Transverse colon (tissue), 4 donors: ENCODE measurements at regions not wholly inside any gene's neighbourhood (a gene's known extent, or its start where the extent isn't known, plus 50 kb on each side); places are given as distances from the start of the nearest gene placed in this dataset.

Source experiments
- DNase-seq: peaks from one replicate; pipeline ENCODE4 v3.0.0-alpha.2; 2019
- H3K27ac ChIP-seq, 4 donors: fragments of 200-600 bp; sonication (generic); 2 replicates each; pipeline ENCODE4 v1.5.1; 2016 to 2018; ENCODE audit warnings: inconsistent platforms in 4 of 4
- H3K27me3 ChIP-seq: fragments of 200-600 bp; sonication (generic); 2 replicates; pipeline ENCODE4 v1.5.1; 2017; ENCODE audit warnings: inconsistent platforms
- H3K36me3 ChIP-seq, 4 donors: fragments of 200-600 bp; sonication (generic); 2 replicates each; pipeline ENCODE4 v1.5.1; 2017 to 2019; ENCODE audit warnings: inconsistent platforms in 4 of 4
- H3K4me1 ChIP-seq, 4 donors: fragments of 200-600 bp; sonication (generic); 2 replicates each; pipeline ENCODE4 v1.5.1; 2017 to 2020; ENCODE audit warnings: inconsistent platforms in 4 of 4
- H3K4me3 ChIP-seq, 4 donors: fragments of 200-600 bp; sonication (generic); 1 replicate in 1 of 4; 2 replicates in 3 of 4; pipeline versions ENCODE4 v1.5.1 to v1.6.1; 2017 to 2019; ENCODE audit warnings: inconsistent platforms in 4 of 4
- H3K9me3 ChIP-seq, 2 donors: fragments of 200-600 bp; sonication (generic); 2 replicates each; pipeline ENCODE4 v1.5.1; 2017 to 2019; ENCODE audit warnings: inconsistent platforms in 2 of 2
- CTCF ChIP-seq, 5 experiments: fragments of 200-600 bp in 3 of 5; fragments of 450-650 bp in 2 of 5; sonication (generic) in 3 of 5; IDR thresholded peaks; 1 replicate in 2 of 5; 2 replicates in 3 of 5; pipeline ENCODE4 v1.5.1; 2016 to 2017; ENCODE audit warnings: antibody characterized with exemption in 5 of 5, inconsistent platforms in 3 of 5, mild to moderate bottlenecking in 2 of 5, moderate library complexity in 1 of 5
- EP300 ChIP-seq: sonication (generic); formaldehyde crosslinking; IDR thresholded peaks from one replicate; pipeline ENCODE4 v1.6.1; 2017; ENCODE audit warnings: antibody characterized with exemption, low read depth
- POLR2A ChIP-seq: fragments of 450-650 bp; IDR thresholded peaks from one replicate; pipeline ENCODE4 v1.6.1; 2016; ENCODE audit warnings: antibody characterized with exemption, mild to moderate bottlenecking, moderate library complexity
- POLR2AphosphoS5 ChIP-seq, 3 donors: sonication (generic); formaldehyde crosslinking; IDR thresholded peaks; one replicate each; pipeline ENCODE4 v1.6.1; 2016; ENCODE audit warnings: antibody characterized with exemption in 3 of 3
- WGBS, 2 donors: methylation state at CpG; one replicate each; pipeline ENCODE4 v1.1.5; 2018; ENCODE audit warnings: low coverage in 1 of 2; 5-methylcytosine and 5-hydroxymethylcytosine counted together
- in situ Hi-C, 4 donors: fragments of 200-750 bp; cut with MboI; loops; one replicate each; pipeline versions ENCODE4 v1.15.0 to v1.15.1; 2017; ENCODE audit warnings: low sequenced_read_pairs in 3 of 4, low pct_ligation_motif_present in 1 of 4, low pct_unique_long_range_greater_than_20kb in 1 of 4
- intact Hi-C: fragments of 100-400 bp; cut with DNase I; formaldehyde crosslinking; loops from one replicate; pipeline ENCODE4 v1.15.1; 2023; ENCODE audit warnings: low total_unique reads

GRCh38 chr5:157997991-157998504 lies 139.1 kb upstream of the CLINT1 start:
- in situ Hi-C loops (no loop called here), intact Hi-C loops (loop anchor here (5.0 to 10.0 kb wide), 2 partner anchors 143 to 181 kb away; partner anchors contain the start of gene CLINT1)
- Histone ChIP-seq H3K27me3 (no peaks in the 10 kb centered on the region), H3K36me3 (no peaks in the 10 kb centered on the region), H3K27ac (no peak overlapping the region), H3K9me3 (no peaks in the 10 kb centered on the region), H3K4me1 (peaks cover 0 to 6% (median 5%) of the 10 kb centered on the region in 4 donors), H3K4me3 (no peak overlapping the region)
- no peak for DNase-seq
- WGBS, 2 donors = 86 to 88% methylated on average over 4 to 8 of the region's 8 CpGs
- TF ChIP-seq POLR2A = no peak

GRCh38 chr5:157994906-157995519 lies 136.1 kb upstream of the CLINT1 start:
- in situ Hi-C loops = no loop called here
- H3K27me3 ChIP-seq = no peaks in the 10 kb centered on the region
- H3K9me3 ChIP-seq = no peaks in the 10 kb centered on the region
- TF ChIP-seq EP300 = no peak
- peak; percentile 70 to 74 (median 72) for TF ChIP-seq CTCF (IDR thresholded peaks at IDR 0.05)
- H3K4me3 ChIP-seq = no peak overlapping the region
- H3K36me3 ChIP-seq = no peaks in the 10 kb centered on the region
- no peak overlapping the region for H3K27ac ChIP-seq
- H3K4me1 ChIP-seq = peaks cover 0 to 6% (median 5%) of the 10 kb centered on the region in 4 donors
- intact Hi-C loops = loop anchor here (5.0 to 10.0 kb wide), 2 partner anchors 140 to 178 kb away; partner anchors contain the start of gene CLINT1
- DNase-seq = peak; percentile 77
- WGBS, 2 donors = 16 to 20% methylated on average over 1 to 8 of the region's 8 CpGs

DNA sequence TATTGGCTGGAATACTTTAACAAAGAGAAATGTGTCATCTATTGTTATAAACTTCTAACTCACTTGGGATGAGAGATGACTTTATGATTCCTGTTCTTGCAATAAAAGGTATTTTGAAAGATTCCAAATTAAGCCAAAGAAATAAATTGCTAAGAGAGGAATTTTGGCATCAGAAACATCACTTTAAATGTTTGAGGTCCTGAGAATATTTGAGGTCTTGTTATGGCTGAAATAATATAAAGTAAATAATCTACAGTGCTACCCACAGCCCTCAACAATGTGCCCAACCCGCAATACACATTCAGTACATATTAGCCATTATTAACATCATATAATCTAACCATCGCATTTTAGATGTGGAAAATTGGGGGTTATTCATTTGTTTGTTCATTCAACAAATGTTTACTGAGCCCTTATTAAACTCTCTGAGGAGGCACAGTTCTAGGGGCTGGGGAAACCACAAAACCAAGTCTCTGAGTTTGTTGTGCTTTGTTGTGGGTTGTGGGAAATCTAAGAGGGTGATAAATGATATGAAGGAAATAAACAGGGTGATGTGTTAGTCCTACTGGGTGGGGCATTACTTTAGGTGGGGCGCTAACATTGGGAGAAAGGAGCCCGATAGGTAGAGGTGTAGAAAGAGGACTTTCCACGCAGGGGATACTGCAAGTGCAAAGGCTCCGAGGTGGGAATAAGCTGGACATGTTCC lies 135.2 kb upstream of the CLINT1 start:
- Histone ChIP-seq H3K36me3 (no peaks in the 10 kb centered on the region), H3K9me3 (no peaks in the 10 kb centered on the region), H3K27me3 (no peaks in the 10 kb centered on the region), H3K27ac (no peak overlapping the region), H3K4me3 (no peak overlapping the region), H3K4me1 (peaks cover 0 to 6% (median 5%) of the 10 kb centered on the region in 4 donors)
- in situ Hi-C loops (no loop called here), intact Hi-C loops (loop anchor here (10.0 kb wide), 1 partner anchor 139 kb away; the partner anchor contains the start of gene CLINT1)
- TF ChIP-seq POLR2AphosphoS5 (IDR thresholded peaks at IDR 0.05) (no peak), POLR2A (no peak), EP300 (no peak), CTCF (IDR thresholded peaks at IDR 0.05) (no peak)
- WGBS, 2 donors = 38 to 64% methylated on average over 5 to 6 of the region's 6 CpGs
- DNase-seq = no peak

DNA sequence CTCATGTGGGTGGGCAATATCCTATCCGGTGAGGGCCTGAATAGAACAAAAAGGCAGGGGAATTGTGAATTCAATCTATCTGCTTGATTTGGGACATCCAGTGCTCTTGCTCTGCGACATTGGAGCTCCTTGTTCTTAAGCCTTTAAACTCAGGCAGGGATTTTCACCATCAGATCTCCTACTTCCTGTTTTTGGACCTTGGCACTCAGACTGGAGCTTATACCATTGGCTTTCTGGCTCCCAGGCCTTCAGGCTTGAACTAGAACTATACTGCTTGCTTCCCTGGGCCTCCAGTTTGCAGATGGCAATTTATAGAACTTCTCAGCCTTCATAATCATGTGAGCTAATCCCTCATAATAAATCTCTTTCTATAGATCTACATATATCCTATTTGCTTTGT lies 134.3 kb upstream of the CLINT1 start:
- H3K27ac ChIP-seq = no peak overlapping the region
- H3K4me3 ChIP-seq = no peak overlapping the region
- in situ Hi-C loops = no loop called here
- H3K27me3 ChIP-seq = no peaks in the 10 kb centered on the region
- intact Hi-C loops = loop anchor here (10.0 kb wide), 1 partner anchor 138 kb away; the partner anchor contains the start of gene CLINT1
- 91 to 100% methylated on average over 1 to 2 of the region's 2 CpGs for WGBS, 2 donors
- TF ChIP-seq EP300 (no peak), POLR2AphosphoS5 (IDR thresholded peaks at IDR 0.05) (no peak), POLR2A (no peak), CTCF (IDR thresholded peaks at IDR 0.05) (no peak)
- no peaks in the 10 kb centered on the region for H3K9me3 ChIP-seq
- DNase-seq = no peak
- peaks cover 0 to 6% (median 5%) of the 10 kb centered on the region in 4 donors for H3K4me1 ChIP-seq
- no peaks in the 10 kb centered on the region for H3K36me3 ChIP-seq
